ENCODE measurements at regions not wholly inside any gene's neighbourhood (a gene's known extent, or its start where the extent isn't known, plus 50 kb on each side); places are given as distances from the start of the nearest gene placed in this dataset.

DNA sequence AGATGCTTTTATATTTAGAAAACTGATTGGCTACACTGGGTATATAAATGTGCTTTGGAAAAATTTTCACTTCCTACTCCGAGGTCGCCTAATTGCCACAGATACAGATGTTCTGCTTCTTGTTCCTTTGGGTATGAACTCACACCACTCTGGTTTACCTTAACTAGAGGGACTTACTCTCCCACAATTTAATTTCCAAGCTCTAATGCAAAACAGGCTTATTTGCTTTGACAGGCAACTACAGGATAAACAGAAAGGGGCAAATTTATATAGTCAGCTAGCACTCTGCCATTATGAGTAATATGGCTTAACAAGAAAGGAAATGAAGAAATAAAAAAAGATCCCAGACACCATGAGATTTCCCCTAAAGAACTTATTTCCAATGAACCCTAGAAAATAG is 156.9 kb upstream of the ZFP64 start:
- Histone ChIP-seq H3K4me3 (ENCODE audit: low read depth, low read length) (no peak overlapping the region), H3K27me3 (replicated peaks) (no peaks in the 10 kb centered on the region), H3K36me3 (replicated peaks) (no peaks in the 10 kb centered on the region), H3K27ac (no peak overlapping the region)
- DNase-seq: no peak
- in situ Hi-C loops (cut with HindIII; ENCODE audit: low pct_ligation_motif_present, low sequenced_read_pairs): no loop called here
- TF ChIP-seq, protein P1, sequence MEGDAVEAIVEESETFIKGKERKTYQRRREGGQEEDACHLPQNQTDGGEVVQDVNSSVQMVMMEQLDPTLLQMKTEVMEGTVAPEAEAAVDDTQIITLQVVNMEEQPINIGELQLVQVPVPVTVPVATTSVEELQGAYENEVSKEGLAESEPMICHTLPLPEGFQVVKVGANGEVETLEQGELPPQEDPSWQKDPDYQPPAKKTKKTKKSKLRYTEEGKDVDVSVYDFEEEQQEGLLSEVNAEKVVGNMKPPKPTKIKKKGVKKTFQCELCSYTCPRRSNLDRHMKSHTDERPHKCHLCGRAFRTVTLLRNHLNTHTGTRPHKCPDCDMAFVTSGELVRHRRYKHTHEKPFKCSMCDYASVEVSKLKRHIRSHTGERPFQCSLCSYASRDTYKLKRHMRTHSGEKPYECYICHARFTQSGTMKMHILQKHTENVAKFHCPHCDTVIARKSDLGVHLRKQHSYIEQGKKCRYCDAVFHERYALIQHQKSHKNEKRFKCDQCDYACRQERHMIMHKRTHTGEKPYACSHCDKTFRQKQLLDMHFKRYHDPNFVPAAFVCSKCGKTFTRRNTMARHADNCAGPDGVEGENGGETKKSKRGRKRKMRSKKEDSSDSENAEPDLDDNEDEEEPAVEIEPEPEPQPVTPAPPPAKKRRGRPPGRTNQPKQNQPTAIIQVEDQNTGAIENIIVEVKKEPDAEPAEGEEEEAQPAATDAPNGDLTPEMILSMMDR (IDR thresholded peaks at IDR 0.05; ENCODE audit: low read depth, low read length, missing control alignments): no peak

- Histone ChIP-seq H3K36me3 (replicated peaks) (no peaks in the 10 kb centered on the region), H3K4me3 (ENCODE audit: low read depth, low read length) (no peak overlapping the region), H3K27me3 (replicated peaks) (no peaks in the 10 kb centered on the region), H3K27ac (no peak overlapping the region)
- in situ Hi-C loops (cut with HindIII; ENCODE audit: low pct_ligation_motif_present, low sequenced_read_pairs): no loop called here
- DNase-seq: no peak
- TF ChIP-seq, protein P1 (IDR thresholded peaks at IDR 0.05; ENCODE audit: low read depth, low read length, missing control alignments): no peak
Observed at GRCh38 chr20:52346797-52347196, 155.2 kb upstream of the ZFP64 start.

- TF ChIP-seq, protein P1 (IDR thresholded peaks at IDR 0.05; ENCODE audit: low read depth, low read length, missing control alignments): no peak
- in situ Hi-C loops (cut with HindIII; ENCODE audit: low pct_ligation_motif_present, low sequenced_read_pairs): no loop called here
Observed at GRCh38 chr20:52342913-52343312, 151.3 kb upstream of the ZFP64 start.

GRCh38 chr20:52340036-52340634 is 148.6 kb upstream of the ZFP64 start:
- H3K27me3 ChIP-seq (replicated peaks): no peaks in the 10 kb centered on the region
- DNase-seq: no peak

More at GRCh38 chr20:52342913-52343312, 151.3 kb upstream of the ZFP64 start:
- no peak overlapping the region for H3K27ac ChIP-seq
- H3K36me3 ChIP-seq (replicated peaks): no peaks in the 10 kb centered on the region
- no peak for DNase-seq
- H3K4me3 ChIP-seq (ENCODE audit: low read depth, low read length): no peak overlapping the region
- H3K27me3 ChIP-seq (replicated peaks): no peaks in the 10 kb centered on the region

GRCh38 chr20:52332649-52333250 is 141.2 kb upstream of the ZFP64 start:
- in situ Hi-C loops (cut with HindIII; ENCODE audit: low pct_ligation_motif_present, low sequenced_read_pairs): no loop called here
- Histone ChIP-seq H3K27me3 (replicated peaks) (no peaks in the 10 kb centered on the region), H3K27ac (no peak overlapping the region), H3K4me3 (ENCODE audit: low read depth, low read length) (no peak overlapping the region), H3K36me3 (replicated peaks) (no peaks in the 10 kb centered on the region)
- no peak for DNase-seq
- TF ChIP-seq, protein P1 (IDR thresholded peaks at IDR 0.05; ENCODE audit: low read depth, low read length, missing control alignments): no peak

More at GRCh38 chr20:52340036-52340634, 148.6 kb upstream of the ZFP64 start:
- in situ Hi-C loops (cut with HindIII; ENCODE audit: low pct_ligation_motif_present, low sequenced_read_pairs): no loop called here
- Histone ChIP-seq H3K36me3 (replicated peaks) (no peaks in the 10 kb centered on the region), H3K4me3 (ENCODE audit: low read depth, low read length) (no peak overlapping the region), H3K27ac (no peak overlapping the region)
- TF ChIP-seq, protein P1 (IDR thresholded peaks at IDR 0.05; ENCODE audit: low read depth, low read length, missing control alignments): no peak

All from brain microvascular endothelial cell (primary cell).